ENCODE measurements at regions not wholly inside any gene's neighbourhood (a gene's known extent, or its start where the extent isn't known, plus 50 kb on each side); places are given as distances from the start of the nearest gene placed in this dataset.

- no peak for DNase-seq
These were observed 50.6 kb upstream of the PTGR2 start for GRCh38 chr14:73800970-73801515.

GRCh38 chr14:73797543-73798265 lies 53.9 kb upstream of the PTGR2 start:
- DNase-seq, result no peak

- no peak for DNase-seq
These were observed 54.6 kb upstream of the PTGR2 start for GRCh38 chr14:73796893-73797542.

- no peak for DNase-seq
These were observed 55.2 kb upstream of the PTGR2 start for GRCh38 chr14:73796415-73796814.

- DNase-seq, result no peak
These were observed 55.7 kb upstream of the PTGR2 start for GRCh38 chr14:73795974-73796373.

- no peak for DNase-seq
These were observed 56.2 kb upstream of the PTGR2 start for GRCh38 chr14:73795466-73795865.

- no peak for DNase-seq
These were observed 57.5 kb upstream of the PTGR2 start for GRCh38 chr14:73794146-73794545.

- no peak for DNase-seq
These were observed 59.1 kb upstream of the PTGR2 start for GRCh38 chr14:73792481-73792880.

- DNase-seq, result no peak
These were observed 61.5 kb upstream of the PTGR2 start for GRCh38 chr14:73789989-73790581.

- DNase-seq, result no peak
These were observed 62.7 kb upstream of the PTGR2 start for GRCh38 chr14:73788701-73789551.

- no peak for DNase-seq
These were observed 63.4 kb upstream of the PTGR2 start for GRCh38 chr14:73788317-73788598.

GRCh38 chr14:73787486-73788316 lies 63.9 kb upstream of the PTGR2 start:
- DNase-seq, result peak; percentile 69

- DNase-seq, result peak; percentile 50
These were observed 64.8 kb upstream of the PTGR2 start for GRCh38 chr14:73786636-73787485.

GRCh38 chr14:73785834-73786635 lies 65.6 kb upstream of the PTGR2 start:
- peak; percentile 85 for DNase-seq

GRCh38 chr14:73785336-73785833 lies 66.2 kb upstream of the PTGR2 start:
- peak; percentile 55 for DNase-seq

GRCh38 chr14:73784988-73785313 lies 66.7 kb upstream of the PTGR2 start:
- DNase-seq, result no peak

- DNase-seq, result peak; percentile 48
These were observed 67.2 kb upstream of the PTGR2 start for GRCh38 chr14:73784181-73784987.

GRCh38 chr14:73783107-73783727 lies 68.4 kb upstream of the PTGR2 start:
- peak; percentile 37 for DNase-seq

- DNase-seq, result no peak
These were observed 68.4 kb upstream of the PNMA1 start for GRCh38 chr14:73782623-73783022.
